Tibial nerve (tissue), 4 donors: ENCODE measurements at regions not wholly inside any gene's neighbourhood (a gene's known extent, or its start where the extent isn't known, plus 50 kb on each side); places are given as distances from the start of the nearest gene placed in this dataset.

Source experiments
- DNase-seq, 2 donors: peaks; one replicate each; pipeline ENCODE4 v3.0.0-alpha.2; 2019; ENCODE audit warnings: low spot score in 2 of 2
- H3K27ac ChIP-seq, 4 donors: fragments of 200-600 bp; sonication (generic) in 3 of 4; one replicate each; pipeline ENCODE4 v1.5.1; 2017 to 2019; ENCODE audit warnings: mild to moderate bottlenecking in 1 of 4
- H3K27me3 ChIP-seq, 2 donors: fragments of 200-600 bp; sonication (generic) in 1 of 2; one replicate each; pipeline versions ENCODE4 v1.5.1 to v1.6.0; 2017 to 2019
- H3K36me3 ChIP-seq, 3 donors: fragments of 200-600 bp; sonication (generic); one replicate each; pipeline ENCODE4 v1.5.1; 2018 to 2019
- H3K4me1 ChIP-seq, 4 donors: fragments of 200-600 bp; sonication (generic) in 3 of 4; one replicate each; pipeline ENCODE4 v1.5.1; 2017 to 2019
- H3K4me3 ChIP-seq, 4 donors: fragments of 200-600 bp; sonication (generic) in 3 of 4; one replicate each; pipeline ENCODE4 v1.5.1; 2017 to 2019; ENCODE audit warnings: mild to moderate bottlenecking in 1 of 4, moderate library complexity in 1 of 4
- H3K9me3 ChIP-seq, 4 donors: fragments of 200-600 bp; sonication (generic) in 3 of 4; one replicate each; pipeline ENCODE4 v1.5.1; 2017 to 2019
- CTCF ChIP-seq, 5 experiments: fragments of 200-600 bp in 3 of 5; fragments of 450-650 bp in 2 of 5; sonication (generic) in 3 of 5; IDR thresholded peaks; one replicate each; pipeline ENCODE4 v1.5.1; 2016 to 2019; ENCODE audit warnings: antibody characterized with exemption in 5 of 5, mild to moderate bottlenecking in 3 of 5, moderate library complexity in 2 of 5
- EP300 ChIP-seq, 2 donors: sonication (generic); formaldehyde crosslinking; IDR thresholded peaks; one replicate each; pipeline ENCODE4 v1.6.1; 2017; ENCODE audit warnings: antibody characterized with exemption in 2 of 2, mild to moderate bottlenecking in 1 of 2
- POLR2A ChIP-seq, 2 donors: fragments of 450-650 bp; IDR thresholded peaks; one replicate each; pipeline ENCODE4 v1.6.1; 2017; ENCODE audit warnings: antibody characterized with exemption in 2 of 2, mild to moderate bottlenecking in 2 of 2, moderate library complexity in 2 of 2
- WGBS, 2 donors: methylation state at CpG; one replicate each; pipeline ENCODE4 v1.1.5; 2018; 5-methylcytosine and 5-hydroxymethylcytosine counted together

- no peak overlapping the region for H3K27ac ChIP-seq
- H3K36me3 ChIP-seq: no peaks in the 10 kb centered on the region
- no peaks in the 10 kb centered on the region for H3K9me3 ChIP-seq
- DNase-seq: no peak
- no peak overlapping the region for H3K4me3 ChIP-seq
- WGBS, 2 donors: 60 to 78% methylated on average over 2 of the region's 2 CpGs
- H3K4me1 ChIP-seq: no peaks in the 10 kb centered on the region
- no peaks in the 10 kb centered on the region for H3K27me3 ChIP-seq
- TF ChIP-seq EP300 (IDR thresholded peaks at IDR 0.05): no peak
- TF ChIP-seq POLR2A (IDR thresholded peaks at IDR 0.05): no peak
- no peak for TF ChIP-seq CTCF (IDR thresholded peaks at IDR 0.05)
Observed at GRCh38 chr1:198397208-198397808, 143.2 kb downstream of the ATP6V1G3 start.

GRCh38 chr1:198391393-198392020 lies 149.0 kb downstream of the ATP6V1G3 start:
- H3K9me3 ChIP-seq: no peaks in the 10 kb centered on the region
- WGBS, 2 donors: 38 to 52% methylated on average over 10 of the region's 10 CpGs
- H3K27me3 ChIP-seq: peaks cover 0 to 5% of the 10 kb centered on the region in 2 donors
- no peak for DNase-seq
- H3K27ac ChIP-seq: no peak overlapping the region
- TF ChIP-seq EP300 (IDR thresholded peaks at IDR 0.05) (no peak), POLR2A (IDR thresholded peaks at IDR 0.05) (no peak), CTCF (IDR thresholded peaks at IDR 0.05) (no peak)
- no peaks in the 10 kb centered on the region for H3K36me3 ChIP-seq
- H3K4me1 ChIP-seq: no peaks in the 10 kb centered on the region
- H3K4me3 ChIP-seq: no peak overlapping the region

DNA sequence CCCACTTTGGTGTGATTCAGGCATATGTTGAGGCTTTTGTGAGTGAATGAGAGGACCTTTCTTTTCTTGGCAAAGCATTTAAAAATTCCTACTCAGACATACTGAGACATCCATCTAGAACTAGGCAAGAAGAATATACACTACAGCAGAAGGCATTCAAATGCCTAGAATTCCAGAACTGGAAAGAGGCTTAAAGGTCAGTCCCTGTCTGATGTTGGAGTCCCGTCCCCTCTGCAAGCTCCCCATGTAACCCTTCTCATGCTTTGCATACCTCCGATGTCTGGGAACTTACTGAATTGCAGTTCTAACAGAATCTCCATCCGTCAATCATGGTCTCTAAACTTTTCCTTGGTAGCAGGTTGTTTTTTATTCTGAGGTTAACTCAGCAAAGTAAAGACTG lies 152.9 kb downstream of the ATP6V1G3 start:
- 30 to 40% methylated on average over 3 of the region's 3 CpGs for WGBS, 2 donors
- peaks cover 0 to 5% of the 10 kb centered on the region in 2 donors for H3K27me3 ChIP-seq
- H3K9me3 ChIP-seq: no peaks in the 10 kb centered on the region
- H3K27ac ChIP-seq: no peak overlapping the region
- H3K4me3 ChIP-seq: no peak overlapping the region
- TF ChIP-seq EP300 (IDR thresholded peaks at IDR 0.05) (no peak), POLR2A (IDR thresholded peaks at IDR 0.05) (no peak), CTCF (IDR thresholded peaks at IDR 0.05) (no peak)
- no peaks in the 10 kb centered on the region for H3K36me3 ChIP-seq
- no peaks in the 10 kb centered on the region for H3K4me1 ChIP-seq
- no peak for DNase-seq

DNA sequence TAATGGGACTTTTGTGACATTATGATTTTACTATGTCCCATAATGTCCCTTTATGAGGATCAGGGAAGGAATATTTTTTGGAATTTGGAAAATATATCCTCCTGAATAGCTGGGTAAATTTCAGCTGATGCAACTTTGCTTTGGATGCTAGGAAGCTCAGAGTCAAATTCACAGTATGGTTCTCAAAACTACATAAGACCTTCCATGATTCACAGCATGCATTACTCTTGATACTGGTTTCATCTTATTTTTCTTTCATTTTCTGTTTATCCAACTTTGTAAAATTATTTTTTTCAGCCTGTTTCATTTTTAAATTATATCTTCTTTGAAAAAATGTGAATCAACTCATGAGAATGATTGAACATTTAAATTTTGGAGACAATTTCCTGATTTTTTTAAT lies 160.2 kb downstream of the ATP6V1G3 start:
- no peaks in the 10 kb centered on the region for H3K36me3 ChIP-seq
- no peak overlapping the region for H3K27ac ChIP-seq
- H3K9me3 ChIP-seq: no peaks in the 10 kb centered on the region
- no peaks in the 10 kb centered on the region for H3K27me3 ChIP-seq
- TF ChIP-seq CTCF (IDR thresholded peaks at IDR 0.05): no peak
- TF ChIP-seq POLR2A (IDR thresholded peaks at IDR 0.05): no peak
- TF ChIP-seq EP300 (IDR thresholded peaks at IDR 0.05): no peak
- DNase-seq: no peak
- no peak overlapping the region for H3K4me3 ChIP-seq
- peaks cover 0 to 6% (median 0%) of the 10 kb centered on the region in 4 donors for H3K4me1 ChIP-seq

DNA sequence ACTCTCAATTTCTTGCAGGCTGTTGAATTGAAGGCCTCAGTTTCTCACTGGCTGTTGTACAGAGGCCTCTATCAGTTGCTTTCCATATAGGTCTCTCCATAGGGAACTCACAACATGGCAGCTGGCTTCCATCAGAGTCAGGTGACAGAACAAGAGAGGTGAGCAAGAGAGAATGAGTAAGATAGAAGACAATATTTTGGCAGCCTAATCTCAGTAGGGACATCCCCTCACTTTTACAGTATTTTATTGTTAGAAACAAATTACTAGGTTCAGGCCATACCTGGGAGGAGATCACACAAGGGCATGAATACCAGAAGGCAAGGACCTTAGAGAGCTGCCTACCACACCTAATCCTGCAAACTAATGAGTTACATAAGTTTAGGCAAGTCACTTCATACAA lies 162.8 kb downstream of the ATP6V1G3 start:
- Histone ChIP-seq H3K27me3 (no peaks in the 10 kb centered on the region), H3K36me3 (no peaks in the 10 kb centered on the region), H3K4me3 (no peak overlapping the region), H3K27ac (no peak overlapping the region), H3K4me1 (peaks cover 0 to 6% (median 0%) of the 10 kb centered on the region in 4 donors), H3K9me3 (peaks cover 0 to 7% (median 0%) of the 10 kb centered on the region in 4 donors)
- DNase-seq: no peak
- TF ChIP-seq CTCF (IDR thresholded peaks at IDR 0.05): no peak
- no peak for TF ChIP-seq POLR2A (IDR thresholded peaks at IDR 0.05)
- TF ChIP-seq EP300 (IDR thresholded peaks at IDR 0.05): no peak
